ENCODE measurements at regions not wholly inside any gene's neighbourhood (a gene's known extent, or its start where the extent isn't known, plus 50 kb on each side); places are given as distances from the start of the nearest gene placed in this dataset.
"Not testable (repeated sequence)": the region's sequence is repeated elsewhere in the genome, so short reads cannot be mapped to it uniquely, and the experiment has no call there.

DNA sequence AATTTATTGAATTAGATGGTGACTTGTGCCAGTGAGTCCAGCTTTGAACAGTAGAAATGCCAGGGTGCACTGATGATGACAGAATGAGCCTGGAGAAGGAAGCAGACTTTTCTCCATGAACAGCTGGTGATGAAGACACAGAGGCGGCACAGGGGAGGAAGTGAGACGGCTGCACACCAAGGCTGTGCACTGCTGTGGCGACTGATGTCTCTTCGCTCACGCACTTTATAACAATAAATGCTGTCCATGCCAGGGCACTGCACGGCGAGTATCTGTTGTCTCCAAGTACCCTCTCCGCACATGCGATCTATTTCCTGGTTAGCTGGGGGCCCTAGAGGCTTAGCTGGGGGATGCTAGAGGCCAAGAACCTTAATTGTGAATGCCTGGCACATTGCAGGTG, 175.2 kb downstream of the TMEM200C start:
- DNase-seq (ENCODE audit: low read depth): no peak

GRCh38 chr18:5717256-5717655, 173.5 kb upstream of the EPB41L3 start:
- DNase-seq (ENCODE audit: low read depth): no peak

DNA sequence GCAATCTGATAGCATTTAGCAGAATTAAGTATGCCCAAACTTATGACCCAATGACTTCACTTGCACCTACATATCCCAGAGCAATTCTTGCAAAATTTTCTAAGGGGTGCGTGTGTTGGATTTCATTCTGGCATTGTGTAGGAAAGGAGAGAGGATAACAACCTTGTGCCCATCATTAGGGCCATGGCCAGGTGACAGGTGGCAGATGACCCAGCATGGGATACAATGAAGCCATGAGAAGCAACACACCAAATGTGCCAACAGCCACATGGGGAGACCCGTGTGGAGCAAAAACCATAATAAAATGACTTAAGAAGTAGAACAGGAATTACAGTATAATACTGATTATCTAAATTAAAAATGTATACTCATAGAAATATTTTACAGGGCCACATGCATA, 166.9 kb upstream of the EPB41L3 start:
- DNase-seq (ENCODE audit: low read depth): no peak

GRCh38 chr18:5710235-5710634, 166.4 kb upstream of the EPB41L3 start:
- DNase-seq (ENCODE audit: low read depth): no peak

DNA sequence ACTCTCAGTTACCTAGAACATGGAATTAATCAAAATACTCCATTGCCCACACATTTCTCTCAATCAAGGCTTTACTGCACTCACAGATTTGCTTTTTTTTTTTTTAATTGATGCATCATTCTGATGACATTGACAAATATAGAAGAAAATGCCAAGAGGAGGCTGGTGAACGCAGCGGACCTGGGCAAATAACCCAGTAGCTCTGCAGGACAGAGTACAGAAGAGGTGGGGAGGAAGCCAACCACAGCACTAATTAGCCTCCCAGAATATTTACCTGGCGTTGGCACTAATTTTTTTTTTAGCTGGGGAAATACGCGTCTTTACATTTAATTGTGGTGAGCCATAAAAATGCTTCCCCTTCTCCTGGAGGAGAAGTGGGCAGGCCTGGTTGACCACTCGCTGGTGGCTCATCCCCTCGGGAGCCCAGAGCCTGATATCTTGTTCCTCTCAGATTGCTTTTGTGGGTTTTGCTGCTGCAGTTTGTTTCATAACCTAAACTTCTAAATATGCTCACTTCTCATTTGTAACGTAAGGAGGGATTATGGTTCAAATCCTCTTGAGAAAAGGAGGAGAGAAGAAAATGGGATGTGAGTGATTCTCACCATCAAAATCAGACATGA, 165.8 kb upstream of the EPB41L3 start:
- no peak for DNase-seq (ENCODE audit: low read depth)

GRCh38 chr18:5707586-5707985, 163.8 kb upstream of the EPB41L3 start:
- DNase-seq (ENCODE audit: low read depth): no peak

DNA sequence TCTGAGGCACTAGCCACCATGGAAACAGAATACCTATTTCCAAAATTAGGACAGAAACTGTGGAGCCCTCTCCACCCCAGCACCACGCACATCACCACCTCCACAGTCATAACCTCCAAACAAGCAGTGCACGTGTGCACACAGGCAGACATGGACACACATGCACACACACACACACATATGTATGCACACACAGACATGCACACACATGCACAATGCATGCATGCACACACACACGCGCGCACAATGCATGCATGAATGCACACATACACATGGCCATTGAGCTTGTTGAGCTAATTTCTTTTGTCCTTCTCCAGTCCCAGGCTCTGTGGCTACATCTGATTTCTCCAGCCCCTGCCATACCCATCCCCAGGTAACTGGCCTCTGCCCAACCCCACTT, 161.6 kb upstream of the EPB41L3 start:
- DNase-seq (ENCODE audit: low read depth): no peak

GRCh38 chr18:5704847-5705246, 161.1 kb upstream of the EPB41L3 start:
- no peak for DNase-seq (ENCODE audit: low read depth)

GRCh38 chr18:5702016-5702415, 158.2 kb upstream of the EPB41L3 start:
- DNase-seq (ENCODE audit: low read depth): not testable (repeated sequence)

DNA sequence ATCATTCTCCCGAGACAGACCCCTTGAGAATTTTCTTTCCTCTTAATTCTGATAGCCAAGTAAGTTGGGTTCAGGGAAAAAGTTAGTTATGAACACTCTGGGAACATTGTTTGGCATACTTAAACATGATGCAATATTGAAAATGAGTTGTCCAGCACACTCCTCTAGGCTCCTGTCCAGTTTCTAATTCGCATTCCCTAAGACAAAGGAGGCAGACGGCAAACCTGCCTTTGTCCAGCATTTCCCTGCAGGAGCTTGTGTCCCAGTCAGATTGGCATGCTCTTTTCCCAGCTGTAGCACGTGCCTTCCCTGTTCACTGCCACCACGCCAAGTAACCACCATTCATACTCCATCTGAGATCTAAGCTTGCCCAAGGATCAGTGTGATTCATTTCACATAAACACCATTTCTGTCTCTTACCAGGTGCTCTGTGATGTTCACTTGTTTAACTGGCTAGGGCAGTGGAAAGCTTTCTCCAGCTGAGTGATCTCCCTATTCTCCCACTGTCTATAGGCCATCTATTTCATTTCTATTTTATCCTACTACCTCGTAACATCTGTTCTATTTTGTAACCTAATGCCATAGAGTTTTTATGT, 150.0 kb upstream of the EPB41L3 start:
- no peak for DNase-seq (ENCODE audit: low read depth)

DNA sequence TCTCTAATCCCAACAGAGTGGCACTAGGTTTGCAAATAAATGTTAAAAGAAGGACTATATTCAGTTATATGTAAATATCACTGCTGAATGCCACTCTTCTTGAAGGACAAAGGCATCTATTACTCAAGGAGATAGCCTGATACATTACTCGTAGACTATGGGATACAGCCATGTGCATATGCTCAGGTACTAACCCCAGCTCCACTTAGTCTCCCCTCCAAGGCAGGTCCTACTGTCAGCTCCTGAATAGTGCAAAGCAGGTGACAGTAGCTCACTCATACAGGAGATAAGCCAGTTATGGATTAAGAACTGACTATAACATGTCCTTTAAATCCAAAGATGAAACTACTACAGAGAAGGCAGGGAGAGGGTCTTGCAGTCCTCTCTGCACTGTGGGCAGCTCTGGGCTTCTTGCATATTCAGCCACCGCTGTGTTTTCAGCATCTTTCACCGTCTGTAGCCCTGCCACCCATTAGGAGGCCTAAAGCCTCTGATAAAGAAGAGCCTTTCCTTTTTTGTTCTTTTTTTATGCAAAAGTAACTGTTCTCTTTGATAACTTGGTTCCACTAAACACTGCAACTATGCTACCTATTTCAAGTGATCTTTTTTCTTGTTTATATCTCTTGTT, 135.1 kb upstream of the EPB41L3 start:
- no peak for DNase-seq (ENCODE audit: low read depth)

DNA sequence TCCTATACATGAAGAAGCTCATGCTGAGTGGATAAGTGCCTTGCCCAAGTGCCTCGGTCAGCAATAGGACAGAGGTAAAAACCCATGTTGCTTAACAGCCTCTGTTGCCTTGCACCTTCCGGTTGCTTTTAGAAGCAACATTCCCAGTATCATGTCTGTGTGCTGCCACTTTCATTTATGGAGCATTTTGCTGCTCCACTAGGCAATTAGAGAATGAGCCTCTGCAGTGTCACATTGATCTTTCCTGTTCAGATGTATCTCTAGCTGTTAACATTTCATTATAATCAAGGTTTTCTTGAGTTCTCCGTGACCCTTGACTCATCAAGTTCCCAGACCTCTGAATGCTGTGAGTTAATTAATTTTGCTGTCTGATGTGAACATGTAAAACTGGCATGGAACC, 134.5 kb upstream of the EPB41L3 start:
- no peak for DNase-seq (ENCODE audit: low read depth)

DNA sequence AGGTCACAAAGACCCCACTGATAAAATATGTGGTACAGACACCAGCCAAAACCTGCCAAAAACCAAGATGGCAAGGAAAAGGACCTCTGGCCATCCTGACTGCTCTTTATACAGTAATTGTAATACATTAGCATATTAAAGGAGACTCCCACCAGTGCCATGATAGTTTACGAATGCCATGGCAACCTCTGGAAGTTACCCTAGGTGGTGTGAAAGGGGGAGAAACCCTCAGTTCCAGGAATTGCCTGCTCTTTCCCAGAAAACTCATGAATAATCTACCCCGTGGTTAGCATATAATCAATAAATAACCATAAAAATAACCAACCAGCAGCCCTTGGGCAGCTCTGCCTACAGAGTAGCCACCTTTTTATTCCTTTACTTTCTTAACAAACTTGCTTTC, 129.8 kb upstream of the EPB41L3 start:
- DNase-seq (ENCODE audit: low read depth): no peak

DNA sequence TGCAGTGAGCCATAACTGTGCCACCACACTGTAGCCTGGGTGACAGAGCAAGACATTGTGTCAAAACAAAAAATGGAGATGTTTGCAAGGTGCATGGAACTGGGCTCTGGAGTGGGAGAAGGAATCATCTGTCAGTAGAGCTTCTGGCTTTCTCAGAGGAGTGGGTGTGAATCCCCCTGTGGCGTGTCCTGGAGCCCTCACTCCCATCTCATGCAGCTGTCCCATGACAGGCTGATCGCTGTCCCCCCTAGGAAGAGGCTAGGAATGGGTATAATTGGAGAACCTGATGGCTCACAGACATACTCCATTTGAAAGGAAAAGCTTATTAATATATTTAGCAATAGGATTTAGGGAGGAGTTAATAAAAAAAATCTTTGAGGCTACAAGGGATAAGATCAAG, 125.8 kb upstream of the EPB41L3 start:
- no peak for DNase-seq (ENCODE audit: low read depth)

DNA sequence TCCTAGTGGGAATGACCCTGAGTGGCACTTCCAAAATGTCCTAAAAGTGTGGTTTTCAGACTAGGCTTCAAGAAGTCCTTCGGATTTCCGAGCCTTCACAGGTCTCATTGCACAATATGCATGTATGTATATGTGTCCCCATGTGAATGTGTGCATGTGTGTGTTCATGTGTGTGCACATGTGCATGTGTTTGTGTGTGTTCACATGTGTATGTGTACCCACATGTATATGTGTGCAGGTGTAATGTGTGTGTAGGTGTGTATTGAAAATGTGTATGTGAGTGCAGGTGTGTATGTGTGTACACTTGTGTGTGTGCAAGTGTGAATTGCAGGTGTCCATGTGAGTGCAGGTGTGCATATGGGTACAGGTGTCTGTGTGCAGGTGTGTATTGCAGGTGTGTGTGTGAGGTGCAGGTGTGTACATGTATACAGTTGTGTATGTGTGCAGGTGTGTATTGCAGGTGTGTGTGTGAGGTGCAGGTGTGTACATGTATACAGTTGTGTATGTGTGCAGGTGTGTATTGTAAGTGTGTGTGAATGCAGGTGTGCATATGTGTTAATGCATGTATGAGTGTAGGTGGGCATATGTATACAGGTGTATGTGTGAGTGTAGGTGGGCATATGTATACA, 124.4 kb upstream of the EPB41L3 start:
- no peak for DNase-seq (ENCODE audit: low read depth)

DNA sequence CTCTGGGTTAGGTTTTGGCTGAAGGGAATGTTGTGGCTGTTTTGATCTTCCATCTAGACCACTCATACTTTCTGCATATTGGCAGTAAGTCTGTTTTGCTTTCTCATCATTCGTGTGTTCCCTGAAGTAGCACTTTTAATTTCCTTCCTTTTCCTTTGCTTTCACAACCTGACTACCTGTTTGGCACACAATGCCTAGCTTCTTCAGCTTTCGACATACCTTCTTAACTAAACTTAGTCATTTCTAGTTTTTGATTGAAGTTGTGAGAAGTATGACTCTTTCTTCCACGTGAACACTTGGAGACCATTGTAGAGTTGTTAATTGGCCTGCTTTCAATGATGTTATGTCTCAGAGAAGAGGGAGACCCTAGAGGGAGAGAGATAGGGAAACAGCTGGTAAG, 123.6 kb upstream of the EPB41L3 start:
- DNase-seq (ENCODE audit: low read depth): no peak

DNA sequence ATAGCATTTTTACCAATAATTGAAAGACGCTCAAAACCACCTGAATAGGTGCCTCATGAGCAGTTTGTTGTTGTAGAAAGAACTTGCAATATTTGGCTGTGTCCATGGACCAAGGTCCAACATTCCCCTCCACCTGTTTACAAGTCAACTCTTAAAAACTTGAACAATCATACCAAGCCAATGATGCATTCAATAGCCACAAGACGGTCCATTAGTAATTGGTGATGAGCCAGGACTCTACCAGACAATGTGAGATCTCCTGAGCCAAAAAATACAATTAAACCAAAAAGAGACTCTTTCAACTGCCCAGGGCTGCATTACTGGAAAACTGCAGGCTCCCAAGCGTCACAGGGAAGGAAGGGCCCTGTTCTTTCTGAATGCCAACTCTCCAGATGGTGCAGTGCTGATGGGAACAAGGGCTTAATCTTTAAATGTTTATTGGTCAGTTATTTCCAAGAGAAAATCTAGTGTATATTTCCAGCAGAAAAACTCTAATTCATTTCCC, 118.8 kb upstream of the EPB41L3 start:
- no peak for DNase-seq (ENCODE audit: low read depth)

GRCh38 chr18:5661179-5661578, 117.4 kb upstream of the EPB41L3 start:
- no peak for DNase-seq (ENCODE audit: low read depth)

DNA sequence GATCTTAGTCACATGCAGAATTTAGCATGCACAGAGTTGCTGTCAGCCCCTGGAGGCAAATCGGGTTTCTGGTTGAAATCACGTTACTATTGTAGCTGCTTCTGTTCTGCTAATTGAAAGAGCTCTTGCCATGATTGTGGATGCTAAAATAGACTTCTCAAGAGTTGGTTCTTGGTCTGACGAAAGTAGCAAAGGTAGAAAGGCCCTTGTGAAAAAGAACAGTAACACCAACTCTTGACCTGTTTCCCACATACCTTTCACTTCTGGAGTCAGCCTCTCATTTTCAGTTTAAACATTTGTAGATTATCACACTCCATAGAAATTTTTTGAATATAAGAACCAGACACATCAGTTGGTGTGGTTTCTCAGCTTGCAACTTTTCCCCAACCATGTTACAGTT, 110.0 kb upstream of the EPB41L3 start:
- DNase-seq (ENCODE audit: low read depth): no peak

DNA sequence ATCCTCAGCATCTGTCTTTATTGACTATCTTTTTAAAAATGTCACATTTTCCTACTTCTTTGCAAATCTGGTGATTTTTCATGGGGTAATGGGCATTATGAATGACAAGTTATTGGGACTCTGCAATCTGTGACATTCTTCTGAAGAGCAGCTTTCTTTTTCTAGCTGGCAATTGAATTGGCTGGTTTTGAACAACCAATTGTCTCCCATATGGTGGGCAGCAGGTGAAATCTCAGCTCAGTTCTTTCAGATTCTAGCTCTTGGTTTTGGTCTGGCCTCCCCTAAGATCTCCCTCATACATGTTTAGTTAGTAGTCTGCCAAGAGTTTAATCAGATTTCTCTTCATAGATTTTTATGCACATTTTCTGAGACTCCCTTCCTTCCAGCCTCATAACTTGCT, 107.9 kb upstream of the EPB41L3 start:
- DNase-seq (ENCODE audit: low read depth): no peak

DNA sequence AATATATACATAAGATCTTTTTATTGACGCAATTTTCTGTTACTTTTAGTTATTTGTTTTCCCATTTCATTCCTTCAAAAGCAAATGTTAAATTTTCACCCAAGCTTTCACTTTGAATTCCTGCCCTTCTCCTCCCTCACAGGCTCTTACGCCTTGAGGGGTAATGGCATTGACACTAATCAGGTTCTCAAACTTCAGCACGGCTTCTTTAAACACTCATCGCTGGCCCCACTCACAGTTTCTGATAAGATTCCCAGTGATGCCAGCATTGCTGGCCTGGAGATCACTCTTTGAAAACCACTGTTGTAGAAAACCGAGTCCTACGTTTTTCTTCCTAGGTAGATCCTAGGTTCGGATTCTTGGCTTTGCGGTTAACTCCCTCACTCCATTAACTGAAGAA, 105.6 kb upstream of the EPB41L3 start:
- DNase-seq (ENCODE audit: low read depth): no peak

DNA sequence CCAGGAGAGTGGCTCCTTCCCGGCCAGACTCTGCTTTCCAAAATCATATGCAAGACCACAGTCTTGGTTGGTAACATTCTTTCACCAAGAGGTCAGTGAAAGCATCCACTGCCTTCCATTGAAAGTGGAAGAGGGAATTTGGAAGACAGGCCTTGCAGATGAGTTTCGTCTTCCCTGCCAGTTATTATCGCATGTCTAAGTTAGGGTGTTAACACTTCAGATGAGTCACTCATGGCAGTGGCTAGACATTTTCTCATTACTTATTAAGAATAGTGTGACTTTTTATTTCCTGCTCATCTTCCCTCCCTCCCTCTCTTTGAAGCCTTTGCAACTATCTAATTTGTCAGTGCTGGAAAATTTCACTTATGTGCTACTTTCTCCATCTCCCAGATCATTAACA, 102.9 kb upstream of the EPB41L3 start:
- DNase-seq (ENCODE audit: low read depth): no peak

GRCh38 chr18:5643288-5643687, 99.5 kb upstream of the EPB41L3 start:
- no peak for DNase-seq (ENCODE audit: low read depth)
